ENCODE measurements at regions not wholly inside any gene's neighbourhood (a gene's known extent, or its start where the extent isn't known, plus 50 kb on each side); places are given as distances from the start of the nearest gene placed in this dataset.
"Not testable (repeated sequence)": the region's sequence is repeated elsewhere in the genome, so short reads cannot be mapped to it uniquely, and the experiment has no call there.

GRCh38 chr18:29853126-29853525, 1189.4 kb downstream of the DSC3 start:
- H3K27ac ChIP-seq (ENCODE audit: low read depth, low read length, severe bottlenecking) = no peak overlapping the region
- no peaks in the 10 kb centered on the region for H3K9me3 ChIP-seq (ENCODE audit: control insufficient read depth, low read length)
- no peaks in the 10 kb centered on the region for H3K4me1 ChIP-seq (ENCODE audit: control insufficient read depth, insufficient read depth, low read length, poor library complexity, severe bottlenecking)
- H3K4me3 ChIP-seq (ENCODE audit: extremely low read depth, insufficient read depth, low read length, poor library complexity, severe bottlenecking) = no peak overlapping the region
- no peaks in the 10 kb centered on the region for H3K36me3 ChIP-seq (ENCODE audit: control insufficient read depth, insufficient read depth, low read length)

DNA sequence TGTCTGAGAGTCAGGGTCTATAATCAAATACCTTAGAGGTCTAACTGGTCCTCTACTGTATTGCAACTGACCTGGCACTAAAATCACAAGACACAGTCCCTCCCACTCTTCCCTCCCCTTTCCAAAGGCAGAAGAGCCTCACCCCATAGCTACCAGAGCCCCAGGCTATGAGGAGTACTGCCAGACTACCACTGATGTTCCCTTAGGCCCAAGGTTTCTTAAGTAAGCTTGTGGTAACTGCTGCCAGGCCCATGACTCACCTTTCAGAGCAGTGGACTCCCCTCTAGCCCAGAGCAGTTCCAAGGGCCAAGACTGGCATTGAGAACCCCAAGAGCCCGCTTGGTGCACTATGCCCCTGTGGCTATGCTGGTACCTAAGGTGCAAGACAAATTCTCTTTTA, 1193.4 kb downstream of the DSC3 start:
- 88 to 100% methylated on average over 1 of the region's 1 CpG for WGBS, 2 experiments (ENCODE audit: insufficient coverage in 2 of 2)
- H3K36me3 ChIP-seq (ENCODE audit: control insufficient read depth, insufficient read depth, low read length) = no peaks in the 10 kb centered on the region
- no peak overlapping the region for H3K27ac ChIP-seq (ENCODE audit: low read depth, low read length, severe bottlenecking)
- H3K4me3 ChIP-seq (ENCODE audit: extremely low read depth, insufficient read depth, low read length, poor library complexity, severe bottlenecking) = no peak overlapping the region
- no peaks in the 10 kb centered on the region for H3K4me1 ChIP-seq (ENCODE audit: control insufficient read depth, insufficient read depth, low read length, poor library complexity, severe bottlenecking)
- no peaks in the 10 kb centered on the region for H3K9me3 ChIP-seq (ENCODE audit: control insufficient read depth, low read length)

GRCh38 chr18:29841631-29842030, 1200.9 kb downstream of the DSC3 start:
- Histone ChIP-seq H3K4me1 (ENCODE audit: control insufficient read depth, insufficient read depth, low read length, poor library complexity, severe bottlenecking) (no peaks in the 10 kb centered on the region), H3K4me3 (ENCODE audit: extremely low read depth, insufficient read depth, low read length, poor library complexity, severe bottlenecking) (no peak overlapping the region), H3K9me3 (ENCODE audit: control insufficient read depth, low read length) (no peaks in the 10 kb centered on the region), H3K27ac (ENCODE audit: low read depth, low read length, severe bottlenecking) (no peak overlapping the region), H3K36me3 (ENCODE audit: control insufficient read depth, insufficient read depth, low read length) (no peaks in the 10 kb centered on the region)
- 75% methylated on average over 2 of the region's 3 CpGs; no CpG with 5 or more reads in 1 of the 2 experiments for WGBS, 2 experiments (ENCODE audit: insufficient coverage in 2 of 2)

GRCh38 chr18:29840089-29840488, 1202.5 kb downstream of the DSC3 start:
- no peak overlapping the region for H3K4me3 ChIP-seq (ENCODE audit: extremely low read depth, insufficient read depth, low read length, poor library complexity, severe bottlenecking)
- H3K36me3 ChIP-seq (ENCODE audit: control insufficient read depth, insufficient read depth, low read length) = no peaks in the 10 kb centered on the region
- no peaks in the 10 kb centered on the region for H3K9me3 ChIP-seq (ENCODE audit: control insufficient read depth, low read length)
- no peak overlapping the region for H3K27ac ChIP-seq (ENCODE audit: low read depth, low read length, severe bottlenecking)
- H3K4me1 ChIP-seq (ENCODE audit: control insufficient read depth, insufficient read depth, low read length, poor library complexity, severe bottlenecking) = no peaks in the 10 kb centered on the region

- not testable (repeated sequence) for H3K27ac ChIP-seq (ENCODE audit: low read depth, low read length, severe bottlenecking); H3K4me3 ChIP-seq (ENCODE audit: extremely low read depth, insufficient read depth, low read length, poor library complexity, severe bottlenecking); H3K9me3 ChIP-seq (ENCODE audit: control insufficient read depth, low read length); H3K4me1 ChIP-seq (ENCODE audit: control insufficient read depth, insufficient read depth, low read length, poor library complexity, severe bottlenecking); H3K36me3 ChIP-seq (ENCODE audit: control insufficient read depth, insufficient read depth, low read length)
- WGBS, 2 experiments (ENCODE audit: insufficient coverage in 2 of 2) = 89 to 100% methylated on average over 4 to 8 of the region's 12 CpGs
Observed at GRCh38 chr18:29838961-29839360, 1203.6 kb downstream of the DSC3 start.

DNA sequence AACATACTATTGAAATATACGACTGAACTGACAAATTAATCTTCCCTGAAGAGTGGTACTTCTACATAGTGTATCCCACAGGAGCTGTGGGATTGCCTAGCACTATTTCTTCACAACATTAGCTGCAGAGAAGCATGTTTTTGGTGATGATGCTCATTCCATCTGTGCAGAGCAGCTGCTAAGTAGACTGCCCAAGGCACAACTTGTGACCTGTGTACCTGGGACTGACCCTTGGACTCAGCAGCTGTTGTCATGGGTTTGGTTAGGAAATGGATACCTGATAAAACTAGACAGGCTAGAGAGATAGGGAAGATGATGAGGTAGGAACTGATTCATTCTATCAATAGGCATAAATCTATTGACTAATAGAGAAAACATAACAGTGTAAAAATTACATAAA, 1204.0 kb downstream of the DSC3 start:
- Histone ChIP-seq H3K4me1 (ENCODE audit: control insufficient read depth, insufficient read depth, low read length, poor library complexity, severe bottlenecking) (no peaks in the 10 kb centered on the region), H3K9me3 (ENCODE audit: control insufficient read depth, low read length) (no peaks in the 10 kb centered on the region), H3K4me3 (ENCODE audit: extremely low read depth, insufficient read depth, low read length, poor library complexity, severe bottlenecking) (no peak overlapping the region), H3K36me3 (ENCODE audit: control insufficient read depth, insufficient read depth, low read length) (no peaks in the 10 kb centered on the region), H3K27ac (ENCODE audit: low read depth, low read length, severe bottlenecking) (no peak overlapping the region)
- WGBS, 2 experiments (ENCODE audit: insufficient coverage in 2 of 2) = 83% methylated on average over 1 of the region's 1 CpG; no CpG with 5 or more reads in 1 of the 2 experiments

GRCh38 chr18:29823671-29824070, 1218.9 kb downstream of the DSC3 start:
- no CpG with 5 or more reads among the region's 1 CpG for WGBS, 2 experiments (ENCODE audit: insufficient coverage in 2 of 2)
- no peaks in the 10 kb centered on the region for H3K36me3 ChIP-seq (ENCODE audit: control insufficient read depth, insufficient read depth, low read length)

DNA sequence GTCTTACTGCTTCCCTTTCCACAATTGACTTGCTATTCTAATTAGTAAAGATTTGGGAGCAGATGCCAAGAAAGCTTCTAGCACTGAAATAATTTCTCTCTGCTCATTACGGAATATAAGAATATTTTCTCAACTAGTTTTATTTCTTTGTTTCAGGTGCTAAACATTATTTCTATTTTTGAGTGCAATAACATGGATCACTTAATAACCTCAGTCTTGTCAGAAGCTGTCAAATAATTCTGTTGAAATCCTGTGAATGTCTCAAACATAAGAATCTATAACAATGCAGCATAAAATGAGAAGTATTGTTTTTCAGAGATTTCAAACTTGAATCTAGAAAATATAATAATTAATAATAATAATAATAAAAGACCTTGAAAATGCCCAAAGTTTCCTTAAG, 1221.0 kb downstream of the DSC3 start:
- H3K4me1 ChIP-seq (ENCODE audit: control insufficient read depth, insufficient read depth, low read length, poor library complexity, severe bottlenecking) = no peaks in the 10 kb centered on the region
- WGBS, 2 experiments (ENCODE audit: insufficient coverage in 2 of 2) = no CpG with 5 or more reads among the region's 1 CpG

More at GRCh38 chr18:29823671-29824070, 1218.9 kb downstream of the DSC3 start:
- Histone ChIP-seq H3K9me3 (ENCODE audit: control insufficient read depth, low read length) (no peaks in the 10 kb centered on the region), H3K4me1 (ENCODE audit: control insufficient read depth, insufficient read depth, low read length, poor library complexity, severe bottlenecking) (no peaks in the 10 kb centered on the region), H3K4me3 (ENCODE audit: extremely low read depth, insufficient read depth, low read length, poor library complexity, severe bottlenecking) (no peak overlapping the region), H3K27ac (ENCODE audit: low read depth, low read length, severe bottlenecking) (no peak overlapping the region)

GRCh38 chr18:29811519-29811918, 1231.0 kb downstream of the DSC3 start:
- H3K4me1 ChIP-seq (ENCODE audit: control insufficient read depth, insufficient read depth, low read length, poor library complexity, severe bottlenecking) = no peaks in the 10 kb centered on the region
- 95 to 100% methylated on average over 3 to 4 of the region's 4 CpGs for WGBS, 2 experiments (ENCODE audit: insufficient coverage in 2 of 2)
- H3K27ac ChIP-seq (ENCODE audit: low read depth, low read length, severe bottlenecking) = no peak overlapping the region
- H3K4me3 ChIP-seq (ENCODE audit: extremely low read depth, insufficient read depth, low read length, poor library complexity, severe bottlenecking) = no peak overlapping the region
- H3K36me3 ChIP-seq (ENCODE audit: control insufficient read depth, insufficient read depth, low read length) = no peaks in the 10 kb centered on the region
- no peaks in the 10 kb centered on the region for H3K9me3 ChIP-seq (ENCODE audit: control insufficient read depth, low read length)

More for the DNA sequence above, 1221.0 kb downstream of the DSC3 start:
- Histone ChIP-seq H3K4me3 (ENCODE audit: extremely low read depth, insufficient read depth, low read length, poor library complexity, severe bottlenecking) (no peak overlapping the region), H3K27ac (ENCODE audit: low read depth, low read length, severe bottlenecking) (no peak overlapping the region), H3K36me3 (ENCODE audit: control insufficient read depth, insufficient read depth, low read length) (no peaks in the 10 kb centered on the region), H3K9me3 (ENCODE audit: control insufficient read depth, low read length) (no peaks in the 10 kb centered on the region)

DNA sequence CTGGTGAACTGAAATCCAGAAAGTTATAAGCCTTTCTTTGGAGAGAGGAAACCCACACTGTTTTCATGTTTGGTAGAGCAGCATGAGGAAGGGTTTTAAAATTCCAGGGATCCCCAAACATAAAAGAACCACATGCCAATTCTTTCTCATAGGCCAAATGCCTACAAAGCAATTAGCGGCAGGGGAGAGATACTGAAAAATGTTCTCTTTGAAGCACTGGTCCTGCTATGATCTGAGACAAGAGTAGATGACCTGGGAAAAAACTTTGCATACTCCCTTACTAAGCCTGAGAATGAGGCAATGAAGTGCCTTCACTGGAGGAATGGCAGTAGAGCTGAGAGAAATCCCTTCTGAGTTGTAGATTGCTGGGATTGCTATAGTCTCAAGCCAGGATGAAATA, 1261.7 kb downstream of the DSC3 start:
- H3K9me3 ChIP-seq (ENCODE audit: control insufficient read depth, low read length) = no peaks in the 10 kb centered on the region
- H3K27ac ChIP-seq (ENCODE audit: low read depth, low read length, severe bottlenecking) = no peak overlapping the region
- 40% methylated on average over 1 of the region's 1 CpG; no CpG with 5 or more reads in 1 of the 2 experiments for WGBS, 2 experiments (ENCODE audit: insufficient coverage in 2 of 2)
- H3K36me3 ChIP-seq (ENCODE audit: control insufficient read depth, insufficient read depth, low read length) = no peaks in the 10 kb centered on the region
- no peak overlapping the region for H3K4me3 ChIP-seq (ENCODE audit: extremely low read depth, insufficient read depth, low read length, poor library complexity, severe bottlenecking)
- no peaks in the 10 kb centered on the region for H3K4me1 ChIP-seq (ENCODE audit: control insufficient read depth, insufficient read depth, low read length, poor library complexity, severe bottlenecking)

GRCh38 chr18:29779096-29779495, 1263.4 kb downstream of the DSC3 start:
- WGBS, 2 experiments (ENCODE audit: insufficient coverage in 2 of 2) = no CpG with 5 or more reads among the region's 1 CpG
- Histone ChIP-seq H3K27ac (ENCODE audit: low read depth, low read length, severe bottlenecking) (no peak overlapping the region), H3K4me1 (ENCODE audit: control insufficient read depth, insufficient read depth, low read length, poor library complexity, severe bottlenecking) (no peaks in the 10 kb centered on the region), H3K4me3 (ENCODE audit: extremely low read depth, insufficient read depth, low read length, poor library complexity, severe bottlenecking) (no peak overlapping the region), H3K9me3 (ENCODE audit: control insufficient read depth, low read length) (no peaks in the 10 kb centered on the region), H3K36me3 (ENCODE audit: control insufficient read depth, insufficient read depth, low read length) (no peaks in the 10 kb centered on the region)

DNA sequence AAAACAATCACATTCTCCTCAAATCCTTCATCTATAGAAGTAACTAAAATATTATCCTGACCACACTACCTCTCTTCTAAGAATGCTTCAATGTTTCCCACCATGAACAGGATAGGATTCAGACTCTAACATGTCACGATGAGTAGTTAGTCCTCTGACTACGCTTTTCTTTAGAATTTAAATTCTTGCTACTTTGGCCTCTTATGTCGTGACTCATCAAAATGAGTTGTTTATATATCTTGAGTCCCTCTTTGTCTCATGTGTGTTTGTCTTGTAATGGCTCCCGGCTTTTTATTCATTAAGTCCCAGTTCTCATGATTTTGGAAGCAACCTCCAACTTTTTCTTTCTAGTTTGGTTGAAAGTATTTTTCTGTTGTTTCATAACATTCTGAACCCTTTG, 1289.2 kb downstream of the DSC3 start:
- Histone ChIP-seq H3K4me3 (ENCODE audit: extremely low read depth, insufficient read depth, low read length, poor library complexity, severe bottlenecking) (no peak overlapping the region), H3K4me1 (ENCODE audit: control insufficient read depth, insufficient read depth, low read length, poor library complexity, severe bottlenecking) (no peaks in the 10 kb centered on the region), H3K27ac (ENCODE audit: low read depth, low read length, severe bottlenecking) (no peak overlapping the region), H3K36me3 (ENCODE audit: control insufficient read depth, insufficient read depth, low read length) (no peaks in the 10 kb centered on the region), H3K9me3 (ENCODE audit: control insufficient read depth, low read length) (no peaks in the 10 kb centered on the region)
- 80 to 83% methylated on average over 1 to 3 of the region's 4 CpGs for WGBS, 2 experiments (ENCODE audit: insufficient coverage in 2 of 2)
